GM23338 (cell line): ENCODE measurements at regions not wholly inside any gene's neighbourhood (a gene's known extent, or its start where the extent isn't known, plus 50 kb on each side); places are given as distances from the start of the nearest gene placed in this dataset.

Source experiments
- ATAC-seq: fragments of 200-7000 bp; cut with Tn5 transposase; 3 replicates; pipeline ENCODE4 v1.9.1; 2020
- DNase-seq: peaks from one replicate; pipeline ENCODE4 v3.0.0-alpha.2; 2015; ENCODE audit warnings: low spot score
- H2AFZ ChIP-seq: fragments of 200-600 bp; sonication (generic); 2 replicates; pipeline ENCODE4 v1.8.0; 2016; ENCODE audit warnings: antibody characterized with exemption, mild to moderate bottlenecking, moderate library complexity
- H3F3A ChIP-seq: fragments of 200-600 bp; sonication (generic); replicated peaks from 2 replicates; pipeline ENCODE4 v1.8.0; 2017; ENCODE audit warnings: antibody characterized with exemption, mixed run types, low read depth
- H3K27ac ChIP-seq: fragments of 200-600 bp; sonication (generic); 2 replicates; pipeline ENCODE4 v1.6.1; 2016; ENCODE audit warnings: low read depth
- H3K27me3 ChIP-seq: fragments of 200-600 bp; sonication (generic); 2 replicates; pipeline ENCODE4 v1.8.0; 2016; ENCODE audit warnings: mild to moderate bottlenecking, mixed run types, moderate library complexity; ENCODE audit not compliant: insufficient read depth
- H3K36me3 ChIP-seq: fragments of 200-600 bp; sonication (generic); 2 replicates; pipeline ENCODE4 v1.8.0; 2016; ENCODE audit warnings: mild to moderate bottlenecking; ENCODE audit not compliant: insufficient read depth
- H3K4me1 ChIP-seq: fragments of 200-600 bp; sonication (generic); 2 replicates; pipeline ENCODE4 v1.8.0; 2016; ENCODE audit warnings: mild to moderate bottlenecking, moderate library complexity; ENCODE audit not compliant: insufficient read depth
- H3K4me2 ChIP-seq: fragments of 200-600 bp; sonication (generic); 2 replicates; pipeline ENCODE4 v1.7.1; 2017; ENCODE audit warnings: mixed run types
- H3K4me3 ChIP-seq: fragments of 200-600 bp; sonication (generic); 2 replicates; pipeline ENCODE4 v1.6.1; 2016; ENCODE audit warnings: mixed run types
- H3K79me2 ChIP-seq: fragments of 200-600 bp; sonication (generic); replicated peaks from 2 replicates; pipeline ENCODE4 v1.8.0; 2017; ENCODE audit warnings: mild to moderate bottlenecking; ENCODE audit not compliant: insufficient read depth
- H3K9me2 ChIP-seq: fragments of 200-600 bp; sonication (generic); 2 replicates; pipeline ENCODE4 v1.8.0; 2017; ENCODE audit not compliant: insufficient read depth
- H4K20me1 ChIP-seq: fragments of 200-600 bp; sonication (generic); replicated peaks from 2 replicates; pipeline ENCODE4 v1.8.0; 2017; ENCODE audit warnings: mild to moderate bottlenecking; ENCODE audit not compliant: insufficient read depth
- H3K27ac Mint-ChIP-seq: 2 replicates; pipeline ENCODE4 v1.8.0; 2020; ENCODE audit warnings: inconsistent platforms, mild to moderate bottlenecking, moderate library complexity, mixed read lengths
- H3K27me3 Mint-ChIP-seq: 3 replicates; pipeline ENCODE4 v1.8.0; 2022; ENCODE audit warnings: low read depth, mild to moderate bottlenecking, moderate library complexity, mixed read lengths, inconsistent platforms; ENCODE audit not compliant: insufficient read depth, poor library complexity
- H3K36me3 Mint-ChIP-seq: 3 replicates; pipeline ENCODE4 v1.8.0; 2021; ENCODE audit warnings: low read depth, mild to moderate bottlenecking, inconsistent platforms, moderate library complexity, mixed read lengths
- H3K4me1 Mint-ChIP-seq: 3 replicates; pipeline ENCODE4 v1.8.0; 2020; ENCODE audit warnings: mild to moderate bottlenecking, inconsistent platforms, mixed read lengths
- H3K4me3 Mint-ChIP-seq: 3 replicates; pipeline ENCODE4 v1.8.0; 2021; ENCODE audit warnings: moderate library complexity, mild to moderate bottlenecking, inconsistent platforms, mixed read lengths
- H3K9me3 Mint-ChIP-seq: 3 replicates; pipeline ENCODE4 v1.8.0; 2020; ENCODE audit warnings: moderate library complexity, mild to moderate bottlenecking, inconsistent platforms, mixed read lengths
- EZH2phosphoT487 ChIP-seq: fragments of 200-600 bp; sonication (generic); IDR thresholded peaks from one replicate; pipeline ENCODE4 v1.8.1; 2018; ENCODE audit warnings: antibody characterized with exemption; ENCODE audit not compliant: unreplicated experiment
- JUNB ChIP-seq: IDR thresholded peaks from one replicate; pipeline ENCODE4 v1.6.1; 2016; ENCODE audit warnings: antibody characterized with exemption; ENCODE audit not compliant: unreplicated experiment
- REST ChIP-seq: IDR thresholded peaks from one replicate; pipeline ENCODE4 v1.6.1; 2018; ENCODE audit warnings: antibody characterized with exemption; ENCODE audit not compliant: unreplicated experiment
- ZNF462 ChIP-seq: fragments of 250-450 bp; sonication (Bioruptor Pico); IDR thresholded peaks from 2 replicates; pipeline ENCODE4 v1.5.0; 2020; ENCODE audit warnings: mild to moderate bottlenecking, moderate library complexity

GRCh38 chr13:106656186-106656585, 88.2 kb upstream of the ARGLU1 start:
- DNase-seq: no peak
- no peak for TF ChIP-seq EZH2phosphoT487
- TF ChIP-seq ZNF462 (CRISPR knock-in tag): no peak
- no peak for TF ChIP-seq JUNB
- no peak for TF ChIP-seq REST
- H3F3A ChIP-seq: no peaks in the 10 kb centered on the region
- H3K27me3 Mint-ChIP-seq: peaks cover 2% of the 10 kb centered on the region
- no peaks in the 10 kb centered on the region for H3K4me1 ChIP-seq
- H3K4me3 ChIP-seq: no peak overlapping the region
- no peaks in the 10 kb centered on the region for H3K27me3 ChIP-seq
- H3K36me3 Mint-ChIP-seq: no peaks in the 10 kb centered on the region
- no peak overlapping the region for H3K4me3 Mint-ChIP-seq
- no peak overlapping the region; the same call in 1 of the 2 replicates for H3K27ac Mint-ChIP-seq
- no peak overlapping the region for H2AFZ ChIP-seq
- no peaks in the 10 kb centered on the region for H3K36me3 ChIP-seq
- H3K27ac ChIP-seq: no peak overlapping the region
- no peaks in the 10 kb centered on the region for H4K20me1 ChIP-seq
- peaks cover 5% of the 10 kb centered on the region; the same call in 1 of the 3 replicates for H3K4me1 Mint-ChIP-seq
- no peak for ATAC-seq
- H3K4me2 ChIP-seq: no peak overlapping the region
- H3K9me2 ChIP-seq: no peaks in the 10 kb centered on the region
- H3K9me3 Mint-ChIP-seq: no peaks in the 10 kb centered on the region; the same call in 2 of the 3 replicates
- no peaks in the 10 kb centered on the region for H3K79me2 ChIP-seq
